KMS-11 (cell line): ENCODE measurements at regions not wholly inside any gene's neighbourhood (a gene's known extent, or its start where the extent isn't known, plus 50 kb on each side); places are given as distances from the start of the nearest gene placed in this dataset.

Experiments
- H2AFZ ChIP-seq: fragments of 200-600 bp; sonication (generic); 2 replicates; pipeline ENCODE4 v1.6.1; 2016; ENCODE audit warnings: antibody characterized with exemption, mixed run types, low read depth
- H3K27ac ChIP-seq: fragments of 200-600 bp; sonication (generic); 2 replicates; pipeline ENCODE4 v1.6.1; 2016; ENCODE audit warnings: mild to moderate bottlenecking, mixed run types
- H3K27me3 ChIP-seq: fragments of 200-600 bp; sonication (generic); 2 replicates; pipeline ENCODE4 v1.6.1; 2017; ENCODE audit warnings: mild to moderate bottlenecking, low read depth, mixed run types, moderate library complexity; ENCODE audit not compliant: insufficient read depth
- H3K36me3 ChIP-seq: fragments of 200-600 bp; sonication (generic); 2 replicates; pipeline ENCODE4 v1.6.1; 2017; ENCODE audit warnings: mild to moderate bottlenecking, mixed run types; ENCODE audit not compliant: insufficient read depth
- H3K4me1 ChIP-seq: fragments of 200-600 bp; sonication (generic); 2 replicates; pipeline ENCODE4 v1.6.1; 2016; ENCODE audit warnings: mild to moderate bottlenecking, low read depth, mixed run types; ENCODE audit not compliant: poor library complexity, severe bottlenecking
- H3K4me2 ChIP-seq: fragments of 200-600 bp; sonication (generic); 2 replicates; pipeline ENCODE4 v1.7.0; 2016; ENCODE audit warnings: mild to moderate bottlenecking, mixed run types
- H3K4me3 ChIP-seq: fragments of 200-600 bp; sonication (generic); IDR thresholded peaks from 2 replicates; pipeline ENCODE4 v1.6.1; 2017; ENCODE audit warnings: low read depth, low read length, mixed read lengths; ENCODE audit not compliant: insufficient read depth
- H3K79me2 ChIP-seq: fragments of 200-600 bp; sonication (generic); 2 replicates; pipeline ENCODE4 v1.6.1; 2016; ENCODE audit warnings: low read depth, mixed run types; ENCODE audit not compliant: insufficient read depth
- H3K9ac ChIP-seq: fragments of 200-600 bp; sonication (generic); 2 replicates; pipeline ENCODE4 v1.6.1; 2016; ENCODE audit warnings: mild to moderate bottlenecking, mixed run types
- H4K20me1 ChIP-seq: fragments of 200-600 bp; sonication (generic); 2 replicates; pipeline ENCODE4 v1.6.1; 2016; ENCODE audit warnings: mild to moderate bottlenecking, mixed run types; ENCODE audit not compliant: insufficient read depth
- CTCF ChIP-seq: fragments of 200-600 bp; sonication (generic); conservative IDR thresholded peaks from 2 replicates; pipeline ENCODE4 v1.6.1; 2017; ENCODE audit warnings: low read depth, mild to moderate bottlenecking, antibody characterized with exemption, low read length, moderate library complexity, mixed read lengths

- Histone ChIP-seq H2AFZ (no peak overlapping the region), H4K20me1 (no peaks in the 10 kb centered on the region), H3K9ac (no peak overlapping the region), H3K4me3 (no peak overlapping the region), H3K27ac (no peak overlapping the region), H3K4me1 (peaks cover 37% of the 10 kb centered on the region), H3K79me2 (no peaks in the 10 kb centered on the region), H3K27me3 (no peaks in the 10 kb centered on the region), H3K36me3 (no peaks in the 10 kb centered on the region), H3K4me2 (no peak overlapping the region)
- no peak for TF ChIP-seq CTCF
These were observed 249.0 kb upstream of the SLITRK1 start for GRCh38 chr13:84131249-84131648.

- H3K79me2 ChIP-seq = no peaks in the 10 kb centered on the region
- no peak overlapping the region for H3K27ac ChIP-seq
- TF ChIP-seq CTCF = no peak
- H3K4me2 ChIP-seq = no peak overlapping the region
- H3K4me1 ChIP-seq = peaks cover 37% of the 10 kb centered on the region
- no peaks in the 10 kb centered on the region for H4K20me1 ChIP-seq
- no peak overlapping the region for H3K9ac ChIP-seq
- H2AFZ ChIP-seq = no peak overlapping the region
- no peak overlapping the region for H3K4me3 ChIP-seq
- H3K36me3 ChIP-seq = no peaks in the 10 kb centered on the region
- no peaks in the 10 kb centered on the region for H3K27me3 ChIP-seq
These were observed 248.3 kb upstream of the SLITRK1 start for GRCh38 chr13:84130495-84131114.

- peaks cover 31% of the 10 kb centered on the region for H3K4me1 ChIP-seq
- no peak for TF ChIP-seq CTCF
- no peak overlapping the region for H3K4me2 ChIP-seq
- no peaks in the 10 kb centered on the region for H3K79me2 ChIP-seq
- H2AFZ ChIP-seq = no peak overlapping the region
- H3K4me3 ChIP-seq = no peak overlapping the region
- no peak overlapping the region for H3K27ac ChIP-seq
- no peak overlapping the region for H3K9ac ChIP-seq
- H3K36me3 ChIP-seq = no peaks in the 10 kb centered on the region
- no peaks in the 10 kb centered on the region for H3K27me3 ChIP-seq
- no peaks in the 10 kb centered on the region for H4K20me1 ChIP-seq
These were observed 247.7 kb upstream of the SLITRK1 start for GRCh38 chr13:84129966-84130365.

GRCh38 chr13:84127597-84128128, 245.4 kb upstream of the SLITRK1 start:
- TF ChIP-seq CTCF = no peak
- no peaks in the 10 kb centered on the region for H3K36me3 ChIP-seq
- H3K4me1 ChIP-seq = peaks cover 30% of the 10 kb centered on the region
- peak overlapping the region; percentile 57; the same call in 1 of the 2 replicates for H3K4me2 ChIP-seq
- no peaks in the 10 kb centered on the region for H3K79me2 ChIP-seq
- no peak overlapping the region for H3K4me3 ChIP-seq
- peak overlapping the region; percentile 77 for H3K27ac ChIP-seq
- no peaks in the 10 kb centered on the region for H4K20me1 ChIP-seq
- no peak overlapping the region for H3K9ac ChIP-seq
- peak overlapping the region; percentile 47 for H2AFZ ChIP-seq
- no peaks in the 10 kb centered on the region for H3K27me3 ChIP-seq
